ENCODE measurements at regions not wholly inside any gene's neighbourhood (a gene's known extent, or its start where the extent isn't known, plus 50 kb on each side); places are given as distances from the start of the nearest gene placed in this dataset.

DNA sequence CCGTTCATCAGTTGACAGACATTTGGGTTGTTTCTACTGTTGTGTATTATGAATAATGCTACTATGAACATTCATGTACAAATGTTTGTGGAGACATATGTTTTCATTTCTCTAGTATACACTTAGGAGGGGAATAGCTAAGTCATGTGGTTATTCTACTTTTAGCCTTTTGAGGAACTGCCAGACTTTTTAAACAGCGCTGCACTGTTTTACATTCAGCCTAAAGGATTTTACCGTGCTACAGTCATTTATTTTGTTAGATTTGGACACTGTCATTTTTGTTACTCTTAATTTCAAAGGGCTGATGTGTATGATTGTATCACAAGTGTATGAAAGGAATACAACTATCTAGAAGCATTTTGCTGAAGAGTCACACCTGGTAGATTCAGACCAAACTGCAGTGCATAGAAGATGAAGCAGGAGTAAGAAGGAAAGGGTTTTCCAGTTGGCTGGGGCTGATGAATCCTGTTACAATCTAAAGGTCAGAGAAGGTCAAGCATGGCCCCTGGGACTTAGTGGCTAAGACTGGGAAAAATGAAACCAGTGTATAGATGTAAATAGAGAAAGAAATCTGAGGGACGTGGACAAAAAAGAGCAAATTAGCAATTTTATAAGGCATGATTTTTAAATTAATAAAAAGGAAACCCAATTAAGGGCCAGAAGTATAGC, 509.7 kb downstream of the PSAT1 start:
- H3K4me3 ChIP-seq, result no peak overlapping the region
- TF ChIP-seq, protein P1, sequence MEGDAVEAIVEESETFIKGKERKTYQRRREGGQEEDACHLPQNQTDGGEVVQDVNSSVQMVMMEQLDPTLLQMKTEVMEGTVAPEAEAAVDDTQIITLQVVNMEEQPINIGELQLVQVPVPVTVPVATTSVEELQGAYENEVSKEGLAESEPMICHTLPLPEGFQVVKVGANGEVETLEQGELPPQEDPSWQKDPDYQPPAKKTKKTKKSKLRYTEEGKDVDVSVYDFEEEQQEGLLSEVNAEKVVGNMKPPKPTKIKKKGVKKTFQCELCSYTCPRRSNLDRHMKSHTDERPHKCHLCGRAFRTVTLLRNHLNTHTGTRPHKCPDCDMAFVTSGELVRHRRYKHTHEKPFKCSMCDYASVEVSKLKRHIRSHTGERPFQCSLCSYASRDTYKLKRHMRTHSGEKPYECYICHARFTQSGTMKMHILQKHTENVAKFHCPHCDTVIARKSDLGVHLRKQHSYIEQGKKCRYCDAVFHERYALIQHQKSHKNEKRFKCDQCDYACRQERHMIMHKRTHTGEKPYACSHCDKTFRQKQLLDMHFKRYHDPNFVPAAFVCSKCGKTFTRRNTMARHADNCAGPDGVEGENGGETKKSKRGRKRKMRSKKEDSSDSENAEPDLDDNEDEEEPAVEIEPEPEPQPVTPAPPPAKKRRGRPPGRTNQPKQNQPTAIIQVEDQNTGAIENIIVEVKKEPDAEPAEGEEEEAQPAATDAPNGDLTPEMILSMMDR (IDR thresholded peaks at IDR 0.05), result no peak
- DNase-seq (ENCODE audit: low spot score), result no peak
- H3K27ac ChIP-seq, result no peak overlapping the region

DNA sequence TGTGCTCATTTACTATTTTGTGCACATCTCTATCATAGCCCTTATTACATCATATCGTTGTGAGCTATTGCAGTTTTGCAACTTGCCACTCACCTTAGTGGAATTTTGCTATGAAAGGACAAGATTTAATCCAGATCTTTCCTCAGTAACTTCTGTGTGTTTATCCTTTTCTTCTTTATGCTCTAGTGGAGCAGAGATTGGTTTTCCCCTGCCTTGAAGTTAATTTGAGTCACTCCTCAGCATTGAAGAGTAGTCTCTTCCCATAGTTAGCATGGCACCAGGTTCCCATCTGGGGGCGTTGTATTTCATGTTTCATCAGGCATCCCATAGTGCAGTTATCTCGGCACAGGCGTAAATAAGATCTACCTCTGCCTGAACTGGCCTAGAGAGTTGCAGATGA, 510.4 kb downstream of the PSAT1 start:
- no peak overlapping the region for H3K4me3 ChIP-seq
- no peak for DNase-seq (ENCODE audit: low spot score)
- no peak overlapping the region for H3K27ac ChIP-seq
- TF ChIP-seq, protein P1 (IDR thresholded peaks at IDR 0.05), result no peak

DNA sequence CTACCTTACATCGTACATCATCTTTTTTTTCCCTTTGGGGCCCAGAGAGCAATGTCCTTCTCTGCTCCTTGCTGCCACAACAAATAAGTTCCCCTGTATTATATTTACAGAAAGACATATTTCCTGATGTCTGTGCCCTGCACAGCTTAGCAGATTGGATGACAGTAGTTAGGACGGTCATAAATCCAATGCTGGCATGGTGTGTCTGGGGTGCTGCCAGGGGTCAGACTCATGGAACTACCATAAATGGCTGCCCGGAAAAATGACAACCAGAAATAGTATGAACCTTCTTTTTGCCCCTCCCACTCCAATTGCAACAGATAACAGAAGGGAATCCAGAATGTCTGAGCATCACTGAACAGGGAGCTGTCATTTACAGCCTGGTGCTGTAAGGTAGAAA, 511.1 kb downstream of the PSAT1 start:
- DNase-seq (ENCODE audit: low spot score), result no peak
- TF ChIP-seq, protein P1 (IDR thresholded peaks at IDR 0.05), result no peak
- no peak overlapping the region for H3K27ac ChIP-seq
- H3K4me3 ChIP-seq, result no peak overlapping the region

DNA sequence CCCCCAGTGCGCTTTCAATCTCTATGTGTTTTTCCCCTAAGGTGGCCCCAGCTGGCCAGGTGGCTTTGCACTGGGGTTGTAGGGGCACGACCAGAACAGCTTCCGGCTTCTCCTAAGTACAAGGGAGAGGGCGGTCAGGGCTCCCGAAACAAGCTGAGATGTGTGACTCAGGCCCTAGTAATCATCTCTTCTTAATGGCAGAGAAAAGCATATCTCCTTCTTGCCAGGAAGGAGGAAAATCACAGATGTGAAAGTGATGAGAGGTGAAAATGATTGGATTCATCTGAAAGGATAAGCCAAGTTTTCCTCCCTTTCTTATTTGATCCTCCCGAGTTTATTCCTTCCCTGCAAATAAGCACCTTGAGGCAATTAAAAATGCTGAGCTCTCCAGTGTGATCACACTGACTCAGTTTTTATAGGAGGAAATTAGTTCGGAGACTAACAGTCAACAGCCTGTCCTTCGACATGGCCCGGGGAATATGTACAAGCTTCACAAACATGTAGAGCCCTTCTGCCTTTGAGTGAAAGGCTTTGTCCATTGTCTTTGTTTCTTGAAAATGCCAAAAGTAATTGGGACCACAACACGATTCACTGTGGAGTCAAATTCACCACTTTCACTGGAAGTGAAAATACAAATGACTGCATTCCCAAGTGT, 514.8 kb downstream of the PSAT1 start:
- H3K4me3 ChIP-seq, result no peak overlapping the region
- no peak for DNase-seq (ENCODE audit: low spot score)
- TF ChIP-seq, protein P1 (IDR thresholded peaks at IDR 0.05), result no peak
- no peak overlapping the region for H3K27ac ChIP-seq

DNA sequence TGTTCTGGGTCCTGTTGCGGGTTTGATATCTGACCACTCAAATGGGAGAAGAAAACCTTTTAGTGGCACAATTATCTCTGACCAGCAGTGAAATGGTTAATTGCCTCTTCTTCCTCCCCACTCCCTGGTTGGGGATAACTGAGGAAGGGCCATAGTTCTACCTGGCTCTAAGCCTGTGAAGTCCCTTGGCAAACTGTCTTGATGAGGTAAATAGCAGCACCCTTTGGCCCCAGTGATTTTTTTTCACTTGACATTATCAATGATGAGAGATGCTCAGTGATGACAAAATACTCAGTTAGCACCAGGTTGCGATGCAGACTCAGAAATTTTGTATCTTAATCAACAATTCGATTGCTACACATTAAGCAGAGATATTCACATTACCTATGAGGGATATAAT, 515.7 kb downstream of the PSAT1 start:
- no peak for DNase-seq (ENCODE audit: low spot score)
- H3K27ac ChIP-seq, result no peak overlapping the region
- no peak overlapping the region for H3K4me3 ChIP-seq
- TF ChIP-seq, protein P1 (IDR thresholded peaks at IDR 0.05), result no peak

DNA sequence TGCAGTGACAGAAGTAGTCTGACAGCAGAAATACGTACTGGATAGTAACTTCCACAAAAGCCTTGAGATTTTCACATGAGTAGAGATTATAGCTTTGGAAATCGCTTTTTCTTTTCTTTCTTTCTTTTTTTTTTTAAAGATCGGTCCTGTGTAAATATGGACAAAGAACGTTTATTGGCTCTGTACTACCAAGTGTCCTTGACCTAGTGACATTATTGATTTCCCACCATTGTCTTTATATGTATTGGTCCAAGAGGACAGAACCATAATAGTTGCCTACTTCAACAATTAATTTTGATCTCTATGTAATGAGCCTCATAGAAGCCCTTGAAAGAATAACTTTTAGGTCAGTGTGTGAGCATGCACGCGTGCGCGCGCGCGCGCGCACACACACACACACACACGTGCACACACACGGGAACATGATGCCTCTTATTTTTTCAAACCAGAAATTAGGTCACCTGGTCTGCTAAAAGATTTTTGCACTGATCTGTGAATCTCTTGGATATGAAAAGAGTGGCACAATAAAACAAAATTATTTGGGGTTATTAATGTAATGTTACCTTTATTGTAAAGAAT, 516.8 kb downstream of the PSAT1 start:
- no peak overlapping the region for H3K27ac ChIP-seq
- DNase-seq (ENCODE audit: low spot score), result no peak
- TF ChIP-seq, protein P1 (IDR thresholded peaks at IDR 0.05), result no peak
- no peak overlapping the region for H3K4me3 ChIP-seq

Measured in coronary artery (tissue), 2 donors.